ENCODE measurements at regions not wholly inside any gene's neighbourhood (a gene's known extent, or its start where the extent isn't known, plus 50 kb on each side); places are given as distances from the start of the nearest gene placed in this dataset.

GRCh38 chrX:40291553-40291952 lies 193.8 kb upstream of the BCOR start:
- TF ChIP-seq CTCF (IDR thresholded peaks at IDR 0.05 in 4 of 5, conservative IDR thresholded peaks at IDR 0.05 in 1 of 5), result no peak
- TF ChIP-seq POLR2A (IDR thresholded peaks at IDR 0.05), result no peak
